ENCODE measurements at regions not wholly inside any gene's neighbourhood (a gene's known extent, or its start where the extent isn't known, plus 50 kb on each side); places are given as distances from the start of the nearest gene placed in this dataset.
A peak's percentile ranks its signal among the peaks of the same experiment; 100 is the strongest.

GRCh38 chr1:221101807-221102605 is 222.8 kb downstream of the HLX start:
- DNase-seq (ENCODE audit: low spot score) = peak; percentile 47

- no peak for DNase-seq (ENCODE audit: low spot score)
These were observed 225.4 kb downstream of the HLX start for GRCh38 chr1:221104596-221104995.

GRCh38 chr1:221105578-221105977 is 226.3 kb downstream of the HLX start:
- DNase-seq (ENCODE audit: low spot score) = no peak

- DNase-seq (ENCODE audit: low spot score) = no peak
These were observed 227.4 kb downstream of the HLX start for GRCh38 chr1:221106616-221107015.

GRCh38 chr1:221109930-221110329 is 230.7 kb downstream of the HLX start:
- DNase-seq (ENCODE audit: low spot score) = no peak

- DNase-seq (ENCODE audit: low spot score) = no peak
These were observed 237.9 kb downstream of the HLX start for GRCh38 chr1:221117133-221117532.

- DNase-seq (ENCODE audit: low spot score) = no peak
These were observed 238.3 kb downstream of the HLX start for GRCh38 chr1:221117548-221117951.

- DNase-seq (ENCODE audit: low spot score) = no peak
These were observed 239.1 kb downstream of the HLX start for GRCh38 chr1:221118176-221118937.

GRCh38 chr1:221118938-221119320 is 239.7 kb downstream of the HLX start:
- no peak for DNase-seq (ENCODE audit: low spot score)

- DNase-seq (ENCODE audit: low spot score) = no peak
These were observed 243.3 kb downstream of the HLX start for GRCh38 chr1:221122501-221122900.

GRCh38 chr1:221125976-221126375 is 246.7 kb downstream of the HLX start:
- no peak for DNase-seq (ENCODE audit: low spot score)

GRCh38 chr1:221137666-221138065 is 258.4 kb downstream of the HLX start:
- no peak for DNase-seq (ENCODE audit: low spot score)

- DNase-seq (ENCODE audit: low spot score) = no peak
These were observed 259.3 kb downstream of the HLX start for GRCh38 chr1:221138516-221138915.

GRCh38 chr1:221139991-221140390 is 260.7 kb downstream of the HLX start:
- DNase-seq (ENCODE audit: low spot score) = peak; percentile 44

GRCh38 chr1:221141096-221141495 is 261.9 kb downstream of the HLX start:
- DNase-seq (ENCODE audit: low spot score) = no peak

- DNase-seq (ENCODE audit: low spot score) = peak; percentile 20
These were observed 262.5 kb downstream of the HLX start for GRCh38 chr1:221141606-221142285.

- DNase-seq (ENCODE audit: low spot score) = no peak
These were observed 269.4 kb downstream of the HLX start for GRCh38 chr1:221148660-221149059.

- DNase-seq (ENCODE audit: low spot score) = no peak
These were observed 269.9 kb downstream of the HLX start for GRCh38 chr1:221149111-221149510.

- no peak for DNase-seq (ENCODE audit: low spot score)
These were observed 270.4 kb downstream of the HLX start for GRCh38 chr1:221149555-221150075.

- DNase-seq (ENCODE audit: low spot score) = no peak
These were observed 271.8 kb downstream of the HLX start for GRCh38 chr1:221150996-221151395.

GRCh38 chr1:221154932-221155331 is 275.7 kb downstream of the HLX start:
- no peak for DNase-seq (ENCODE audit: low spot score)
